Adrenal gland (tissue), 9 donors: ENCODE measurements at regions not wholly inside any gene's neighbourhood (a gene's known extent, or its start where the extent isn't known, plus 50 kb on each side); places are given as distances from the start of the nearest gene placed in this dataset.

ENCODE experiments used
- DNase-seq, 7 donors: peaks; one replicate each; pipeline ENCODE4 v3.0.0-alpha.2; 2019 to 2020
- H3K27ac ChIP-seq, 5 donors: fragments of 200-600 bp; sonication (generic) in 4 of 5; 1 replicate in 3 of 5; 2 replicates in 2 of 5; pipeline versions ENCODE4 v1.5.1 to v1.8.0; 2016 to 2020; ENCODE audit warnings: mild to moderate bottlenecking in 1 of 5
- H3K27me3 ChIP-seq: fragments of 200-600 bp; 2 replicates; pipeline ENCODE4 v1.8.0; 2021
- H3K36me3 ChIP-seq, 2 donors: fragments of 200-600 bp; replicated peaks in 1 of 2; 1 replicate in 1 of 2; 2 replicates in 1 of 2; pipeline versions ENCODE4 v1.5.1 to v1.8.0; 2018 to 2022
- H3K4me1 ChIP-seq, 2 donors: fragments of 200-600 bp; replicated peaks in 1 of 2; 1 replicate in 1 of 2; 2 replicates in 1 of 2; pipeline versions ENCODE4 v1.5.1 to v1.8.0; 2018 to 2021
- H3K4me3 ChIP-seq, 4 donors: fragments of 200-600 bp; sonication (generic) in 3 of 4; one replicate each; pipeline ENCODE4 v1.5.1; 2016 to 2018
- H3K9me3 ChIP-seq, 3 donors: fragments of 200-600 bp; sonication (generic) in 1 of 3; replicated peaks in 1 of 3; 1 replicate in 2 of 3; 2 replicates in 1 of 3; pipeline versions ENCODE4 v1.5.1 to v1.8.0; 2016 to 2021
- CTCF ChIP-seq, 6 experiments: fragments of 450-650 bp in 4 of 6; fragments of 200-600 bp in 2 of 6; sonication (generic) in 1 of 6; IDR thresholded peaks; 1 replicate in 5 of 6; 2 replicates in 1 of 6; pipeline versions ENCODE4 v1.5.1 to v1.8.0; 2016 to 2021; ENCODE audit warnings: antibody characterized with exemption in 6 of 6, mild to moderate bottlenecking in 2 of 6, moderate library complexity in 1 of 6
- POLR2A ChIP-seq, 2 donors: fragments of 450-650 bp; IDR thresholded peaks; one replicate each; pipeline ENCODE4 v1.6.1; 2017; ENCODE audit warnings: antibody characterized with exemption in 2 of 2, mild to moderate bottlenecking in 2 of 2, moderate library complexity in 1 of 2
- WGBS, 4 donors: extraction: QIAGEN DNeasy Blood & Tissue Kit in 2 of 4; methylation state at CpG; one replicate each; pipeline versions ENCODE4 v1.1.5 to v1.1.7; 2013 to 2017; 5-methylcytosine and 5-hydroxymethylcytosine counted together
- intact Hi-C, 2 donors: fragments of 100-400 bp; cut with DNase I; formaldehyde crosslinking; loops; one replicate each; pipeline versions ENCODE4 v1.14.1 to v1.15.0; 2022 to 2023
- donor health status: healthy with polysubstance abuse.
- donor health status: Bipolar disorder and iron deficiency.
- donor health status: DM: yes; HTN: yes; CAD: no.
- donor health status: DM: no; HTN: no; CAD: no.
- donor health status: DM: no; HTN: no; CAD: no.

DNA sequence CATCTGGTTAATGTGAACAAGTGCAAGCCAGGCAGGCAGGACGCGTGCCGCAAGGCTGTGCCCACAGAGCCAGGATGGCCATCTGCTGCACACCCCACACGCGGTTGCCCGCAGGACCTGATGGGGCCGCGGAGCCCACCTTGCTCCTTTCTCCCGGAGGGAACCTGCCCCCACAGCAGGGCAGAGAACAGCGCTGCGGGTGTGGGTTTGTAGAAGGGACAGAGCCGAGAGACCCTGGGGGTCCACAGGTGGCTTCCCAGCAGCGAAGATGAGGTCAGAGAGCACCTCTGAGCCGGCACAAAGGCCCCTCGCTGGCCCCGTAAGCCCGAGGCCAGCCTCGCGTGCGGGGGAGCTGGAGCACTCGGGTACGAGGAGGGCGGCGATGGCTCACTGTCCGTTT, 460.8 kb upstream of the SALL3 start:
- intact Hi-C loops, result no loop called here
- WGBS, 4 donors, result 78 to 88% (median 84%) methylated on average over 13 to 25 of the region's 25 CpGs
- no peaks in the 10 kb centered on the region for H3K27me3 ChIP-seq

DNA sequence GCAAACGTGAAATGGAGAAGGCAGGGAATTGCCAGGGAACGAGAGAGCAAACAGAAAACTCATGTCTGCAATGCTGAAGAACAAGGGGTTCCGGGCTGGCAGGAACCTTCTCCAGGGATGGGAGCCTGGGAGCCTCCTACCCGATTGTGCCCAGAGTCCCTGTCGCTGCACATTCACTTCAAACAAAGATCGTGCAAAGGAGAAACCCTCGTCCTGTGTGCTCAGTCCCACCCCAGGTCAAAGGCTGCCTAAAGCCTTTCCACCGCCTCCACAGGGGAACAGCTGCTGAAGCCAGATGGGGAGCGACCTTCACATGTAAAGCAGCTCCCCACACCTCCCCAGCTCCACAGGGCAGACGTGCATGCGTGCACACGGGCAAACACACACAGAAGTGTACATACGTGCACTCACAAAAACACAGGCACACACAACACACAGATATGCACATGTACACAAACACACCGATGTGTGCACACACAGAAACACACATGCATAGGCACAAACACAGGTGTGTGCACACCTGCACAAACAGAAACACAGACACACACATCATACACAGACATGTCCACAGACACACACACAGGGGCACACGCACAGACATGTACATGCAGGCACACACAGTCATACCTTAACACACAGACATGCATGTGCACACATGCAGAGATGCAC, 460.1 kb upstream of the SALL3 start:
- WGBS, 4 donors, result 68 to 73% (median 72%) methylated on average over 14 to 15 of the region's 15 CpGs
- Histone ChIP-seq H3K4me1 (no peaks in the 10 kb centered on the region), H3K4me3 (no peak overlapping the region), H3K27ac (no peak overlapping the region), H3K27me3 (no peaks in the 10 kb centered on the region), H3K36me3 (no peaks in the 10 kb centered on the region), H3K9me3 (no peaks in the 10 kb centered on the region)
- peak in 1 of 7 donors; percentile 7 for DNase-seq
- intact Hi-C loops, result no loop called here
- TF ChIP-seq POLR2A (IDR thresholded peaks at IDR 0.05) (no peak), CTCF (IDR thresholded peaks at IDR 0.05) (no peak)

More for the DNA sequence above, 460.8 kb upstream of the SALL3 start:
- DNase-seq, result peak in 1 of 7 donors; percentile 5
- no peaks in the 10 kb centered on the region for H3K4me1 ChIP-seq
- TF ChIP-seq POLR2A (IDR thresholded peaks at IDR 0.05) (no peak), CTCF (IDR thresholded peaks at IDR 0.05) (no peak)
- no peaks in the 10 kb centered on the region for H3K36me3 ChIP-seq
- no peaks in the 10 kb centered on the region for H3K9me3 ChIP-seq
- H3K27ac ChIP-seq, result no peak overlapping the region
- H3K4me3 ChIP-seq, result no peak overlapping the region

- H3K4me3 ChIP-seq, result no peak overlapping the region
- WGBS, 4 donors, result 61 to 74% (median 69%) methylated on average over 7 to 11 of the region's 11 CpGs
- intact Hi-C loops, result no loop called here
- peak in 1 of 7 donors; percentile 14 for DNase-seq
- no peak overlapping the region for H3K27ac ChIP-seq
- no peaks in the 10 kb centered on the region for H3K36me3 ChIP-seq
- no peaks in the 10 kb centered on the region for H3K27me3 ChIP-seq
- TF ChIP-seq POLR2A (IDR thresholded peaks at IDR 0.05) (no peak), CTCF (IDR thresholded peaks at IDR 0.05) (no peak)
- peaks cover 0 to 8% of the 10 kb centered on the region in 2 donors for H3K4me1 ChIP-seq
- H3K9me3 ChIP-seq, result no peaks in the 10 kb centered on the region
Observed at GRCh38 chr18:78521136-78521535, 458.5 kb upstream of the SALL3 start.

DNA sequence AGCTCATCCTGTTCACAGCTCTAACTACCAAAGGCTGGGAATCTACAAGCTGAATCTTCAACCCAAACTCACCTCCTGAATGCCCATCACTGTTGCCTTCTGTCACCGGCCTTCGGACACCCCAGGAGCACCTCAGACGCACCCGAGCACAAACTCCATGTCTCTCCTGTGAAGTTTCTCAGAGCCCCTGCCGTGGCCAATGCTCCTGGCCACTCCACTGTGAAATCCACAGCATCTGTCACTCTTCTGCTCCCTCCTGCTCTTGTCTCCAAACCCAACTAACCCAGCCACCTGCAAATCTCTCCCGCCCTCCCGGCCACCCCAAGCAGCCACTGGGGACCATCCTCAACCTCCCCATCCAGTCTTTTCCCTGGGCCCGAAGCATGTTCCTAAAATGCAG, 457.9 kb upstream of the SALL3 start:
- Histone ChIP-seq H3K4me3 (no peak overlapping the region), H3K4me1 (peaks cover 0 to 8% of the 10 kb centered on the region in 2 donors), H3K27ac (no peak overlapping the region), H3K9me3 (no peaks in the 10 kb centered on the region), H3K27me3 (no peaks in the 10 kb centered on the region), H3K36me3 (no peaks in the 10 kb centered on the region)
- intact Hi-C loops, result no loop called here
- no peak for DNase-seq
- WGBS, 4 donors, result 80 to 87% (median 83%) methylated on average over 8 of the region's 8 CpGs
- no peak for TF ChIP-seq POLR2A (IDR thresholded peaks at IDR 0.05)
- no peak for TF ChIP-seq CTCF (IDR thresholded peaks at IDR 0.05)
